Parathyroid adenoma (tissue), 2 donors: ENCODE measurements at regions not wholly inside any gene's neighbourhood (a gene's known extent, or its start where the extent isn't known, plus 50 kb on each side); places are given as distances from the start of the nearest gene placed in this dataset.

Source experiments
- H2AFZ ChIP-seq: fragments of 300-600 bp; sonication (generic); one replicate; pipeline ENCODE4 v1.7.0; 2017; ENCODE audit warnings: antibody characterized with exemption, mild to moderate bottlenecking
- H3K27ac ChIP-seq: fragments of 300-600 bp; sonication (generic); one replicate; pipeline ENCODE4 v1.7.0; 2017
- H3K27me3 ChIP-seq: fragments of 300-600 bp; sonication (generic); one replicate; pipeline ENCODE4 v1.7.0; 2017; ENCODE audit warnings: low read length; ENCODE audit not compliant: control insufficient read depth, insufficient read depth
- H3K36me3 ChIP-seq: fragments of 300-600 bp; sonication (generic); one replicate; pipeline ENCODE4 v1.7.0; 2017; ENCODE audit warnings: low read length; ENCODE audit not compliant: control insufficient read depth, insufficient read depth
- H3K4me1 ChIP-seq: fragments of 300-600 bp; sonication (generic); one replicate; pipeline ENCODE4 v1.7.0; 2017; ENCODE audit warnings: control low read depth
- H3K4me2 ChIP-seq: fragments of 300-600 bp; sonication (generic); one replicate; pipeline ENCODE4 v1.7.0; 2017; ENCODE audit warnings: low read length
- H3K4me3 ChIP-seq: fragments of 300-600 bp; sonication (generic); one replicate; pipeline ENCODE4 v1.7.0; 2017; ENCODE audit warnings: low read depth, low read length
- H3K79me2 ChIP-seq: fragments of 300-600 bp; sonication (generic); one replicate; pipeline ENCODE4 v1.7.0; 2017; ENCODE audit warnings: control low read depth
- H3K9ac ChIP-seq: fragments of 300-600 bp; sonication (generic); one replicate; pipeline ENCODE4 v1.7.0; 2017; ENCODE audit warnings: mild to moderate bottlenecking
- H3K9me3 ChIP-seq: fragments of 300-600 bp; sonication (generic); one replicate; pipeline ENCODE4 v1.7.0; 2017; ENCODE audit warnings: low read length; ENCODE audit not compliant: control insufficient read depth
- CTCF ChIP-seq: fragments of 300-600 bp; sonication (generic); IDR thresholded peaks from one replicate; pipeline ENCODE4 v1.7.0; 2017; ENCODE audit warnings: antibody characterized with exemption, mild to moderate bottlenecking
- donor health status: primary hyperparathyroidism.

- H3K9me3 ChIP-seq, result no peaks in the 10 kb centered on the region
- no peaks in the 10 kb centered on the region for H3K79me2 ChIP-seq
- no peak overlapping the region for H3K4me2 ChIP-seq
- no peak for TF ChIP-seq CTCF
- no peak overlapping the region for H3K9ac ChIP-seq
- H3K27ac ChIP-seq, result no peak overlapping the region
- no peak overlapping the region for H3K4me3 ChIP-seq
- no peaks in the 10 kb centered on the region for H3K4me1 ChIP-seq
- H3K36me3 ChIP-seq, result no peaks in the 10 kb centered on the region
- H3K27me3 ChIP-seq, result no peaks in the 10 kb centered on the region
- no peak overlapping the region for H2AFZ ChIP-seq
Observed at GRCh38 chr17:79255046-79255445, 180.4 kb downstream of the ENGASE start.

GRCh38 chr17:79252886-79253285 is 178.3 kb downstream of the ENGASE start:
- no peak for TF ChIP-seq CTCF
- Histone ChIP-seq H3K36me3 (no peaks in the 10 kb centered on the region), H3K79me2 (no peaks in the 10 kb centered on the region)

GRCh38 chr17:79251824-79252223 is 177.2 kb downstream of the ENGASE start:
- no peak overlapping the region for H3K4me2 ChIP-seq
- H2AFZ ChIP-seq, result no peak overlapping the region
- no peaks in the 10 kb centered on the region for H3K79me2 ChIP-seq
- H3K4me1 ChIP-seq, result no peaks in the 10 kb centered on the region
- H3K9me3 ChIP-seq, result no peaks in the 10 kb centered on the region
- no peak overlapping the region for H3K9ac ChIP-seq
- no peak overlapping the region for H3K27ac ChIP-seq
- H3K27me3 ChIP-seq, result no peaks in the 10 kb centered on the region
- H3K36me3 ChIP-seq, result no peaks in the 10 kb centered on the region
- no peak overlapping the region for H3K4me3 ChIP-seq
- no peak for TF ChIP-seq CTCF

More at GRCh38 chr17:79252886-79253285, 178.3 kb downstream of the ENGASE start:
- H3K27me3 ChIP-seq, result no peaks in the 10 kb centered on the region
- no peak overlapping the region for H2AFZ ChIP-seq
- H3K9ac ChIP-seq, result no peak overlapping the region
- no peak overlapping the region for H3K4me2 ChIP-seq
- H3K27ac ChIP-seq, result no peak overlapping the region
- H3K9me3 ChIP-seq, result no peaks in the 10 kb centered on the region
- no peaks in the 10 kb centered on the region for H3K4me1 ChIP-seq
- H3K4me3 ChIP-seq, result no peak overlapping the region

- Histone ChIP-seq H3K4me1 (peaks cover 4% of the 10 kb centered on the region), H3K27me3 (no peaks in the 10 kb centered on the region), H3K9me3 (no peaks in the 10 kb centered on the region), H3K9ac (no peak overlapping the region), H3K79me2 (no peaks in the 10 kb centered on the region), H3K27ac (no peak overlapping the region), H3K36me3 (no peaks in the 10 kb centered on the region), H2AFZ (no peak overlapping the region), H3K4me3 (no peak overlapping the region), H3K4me2 (no peak overlapping the region)
- TF ChIP-seq CTCF, result no peak
Observed at GRCh38 chr17:79249929-79250521, 175.4 kb downstream of the ENGASE start.

GRCh38 chr17:79248843-79249493 is 174.3 kb downstream of the ENGASE start:
- no peak overlapping the region for H2AFZ ChIP-seq
- no peaks in the 10 kb centered on the region for H3K79me2 ChIP-seq
- H3K4me3 ChIP-seq, result no peak overlapping the region
- peaks cover 4% of the 10 kb centered on the region for H3K4me1 ChIP-seq
- TF ChIP-seq CTCF, result no peak
- H3K9me3 ChIP-seq, result no peaks in the 10 kb centered on the region
- H3K9ac ChIP-seq, result no peak overlapping the region
- H3K36me3 ChIP-seq, result no peaks in the 10 kb centered on the region
- no peak overlapping the region for H3K4me2 ChIP-seq
- no peaks in the 10 kb centered on the region for H3K27me3 ChIP-seq
- no peak overlapping the region for H3K27ac ChIP-seq
